Heart right ventricle (tissue), 16 donors: ENCODE measurements at regions not wholly inside any gene's neighbourhood (a gene's known extent, or its start where the extent isn't known, plus 50 kb on each side); places are given as distances from the start of the nearest gene placed in this dataset.

Experiments
- ATAC-seq, 8 donors: fragments of 200-7000 bp; cut with Tn5 transposase; one replicate each; pipeline ENCODE4 v1.9.1; 2020; ENCODE audit warnings: mild to moderate bottlenecking in 8 of 8, moderate library complexity in 8 of 8, moderate number of reproducible peaks in 1 of 8
- DNase-seq, 2 donors: peaks; one replicate each; pipeline ENCODE4 v3.0.0-alpha.2; 2020
- H3K27ac ChIP-seq, 10 donors: fragments of 200-600 bp; sonication (generic) in 2 of 10; one replicate each; pipeline versions ENCODE4 v1.5.0 to v1.8.0; 2020 to 2022; ENCODE audit warnings: mild to moderate bottlenecking in 3 of 10
- H3K27me3 ChIP-seq, 7 donors: fragments of 200-600 bp; one replicate each; pipeline ENCODE4 v1.8.0; 2021 to 2022; ENCODE audit warnings: mild to moderate bottlenecking in 2 of 7
- H3K36me3 ChIP-seq, 9 donors: fragments of 200-600 bp; sonication (generic) in 1 of 9; one replicate each; pipeline versions ENCODE4 v1.5.0 to v1.8.0; 2020 to 2022; ENCODE audit warnings: mild to moderate bottlenecking in 2 of 9
- H3K4me1 ChIP-seq, 9 donors: fragments of 200-600 bp; sonication (generic) in 1 of 9; one replicate each; pipeline versions ENCODE4 v1.5.0 to v1.8.0; 2020 to 2022; ENCODE audit warnings: mild to moderate bottlenecking in 4 of 9
- H3K4me3 ChIP-seq, 10 donors: fragments of 200-600 bp; sonication (generic) in 2 of 10; one replicate each; pipeline versions ENCODE4 v1.5.0 to v1.8.0; 2020 to 2022; ENCODE audit warnings: mild to moderate bottlenecking in 7 of 10, moderate library complexity in 2 of 10
- H3K9me3 ChIP-seq, 11 donors: fragments of 200-600 bp in 10 of 11; sonication (generic) in 2 of 11; one replicate each; pipeline versions ENCODE4 v1.5.0 to v1.8.0; 2013 to 2022; ENCODE audit warnings: mild to moderate bottlenecking in 2 of 11, control low read depth in 1 of 11, moderate library complexity in 1 of 11
- WGBS, 2 donors: extraction: QIAGEN DNeasy Blood & Tissue Kit; methylation state at CpG; one replicate each; pipeline ENCODE4 v1.1.7; 2013; ENCODE audit warnings: inconsistent platforms in 1 of 2; 5-methylcytosine and 5-hydroxymethylcytosine counted together
- intact Hi-C, 10 donors: fragments of 100-400 bp; cut with DNase I; formaldehyde crosslinking; loops; one replicate each; pipeline versions ENCODE4 v1.11.1 to v1.14.2; 2022
- TF ChIP-seq, protein P1 (sequence below), 9 donors: fragments of 200-600 bp; sonication (generic) in 2 of 9; IDR thresholded peaks; one replicate each; pipeline versions ENCODE4 v1.5.0 to v1.8.0; 2021 to 2022; ENCODE audit warnings: antibody characterized with exemption in 9 of 9, mild to moderate bottlenecking in 5 of 9, moderate library complexity in 1 of 9
- donor health status: Arrhythmogenic right ventricular cardiomyopathy.
- donor health status: ischemic (EF 13 %, LVEDD 7.1; RV severe dilation, severe dysfunction).
- donor health status: healthy with polysubstance abuse.
- donor health status: DM: no; HTN: yes; CAD: no.
- donor health status: DM: no; HTN: no; CAD: no.
- donor health status: ischemic (EF 25% LVEDD 6.9; RV normal size, moderate dysfunction).
- donor health status: ischemic (EF 25% LVEDD 5.7; RV mildly dilated, moderate dysfunction).
- donor health status: healthy.
- donor health status: DM: yes; HTN: yes; CAD: no.
- donor health status: Ischemic cardiomyopathy.
- donor health status: ischemic (EF 35%, LVEDD 5.7; RV mildly dilated, moderate dysfunction).
- donor health status: nonischemic (EF 11% LVEDD 7.7; RV severe dilation, severe dysfunction).
- donor health status: DM: yes; HTN: yes; CAD: no.
- donor health status: PGD.
- donor health status: ischemic (EF 29% LVEDD 5.4; RV normal size, mild dysfunction).
- donor health status: nonischemic (EF 23%, LVEDD 6.1; RV moderate dilation, normal function).

DNA sequence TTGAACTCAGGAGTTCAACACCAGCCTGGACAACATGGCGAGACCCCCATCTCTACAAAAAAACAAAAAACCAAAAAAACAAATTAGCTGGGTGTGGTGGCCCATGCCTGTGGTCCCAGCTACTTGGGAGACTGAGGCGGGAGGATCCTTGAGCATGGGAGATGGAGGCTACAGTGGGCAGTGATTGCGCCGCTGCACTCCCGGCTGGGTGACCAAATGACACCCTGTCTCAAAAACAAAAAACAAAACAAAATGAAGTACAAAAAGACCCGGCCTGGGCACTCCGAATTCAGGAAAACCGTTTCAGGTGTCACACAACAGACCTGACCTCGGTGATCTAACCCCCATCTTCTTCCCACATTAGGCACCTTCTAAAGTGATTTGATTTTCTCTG, 65.5 kb downstream of the INSIG1 start:
- Histone ChIP-seq H3K4me3 (no peak overlapping the region), H3K27ac (no peak overlapping the region), H3K9me3 (no peaks in the 10 kb centered on the region), H3K36me3 (no peaks in the 10 kb centered on the region), H3K27me3 (peaks cover 4 to 75% (median 74%) of the 10 kb centered on the region in 7 donors), H3K4me1 (peaks cover 0 to 6% (median 0%) of the 10 kb centered on the region in 9 donors)
- DNase-seq (no peak), ATAC-seq (no peak)
- TF ChIP-seq, protein P1, sequence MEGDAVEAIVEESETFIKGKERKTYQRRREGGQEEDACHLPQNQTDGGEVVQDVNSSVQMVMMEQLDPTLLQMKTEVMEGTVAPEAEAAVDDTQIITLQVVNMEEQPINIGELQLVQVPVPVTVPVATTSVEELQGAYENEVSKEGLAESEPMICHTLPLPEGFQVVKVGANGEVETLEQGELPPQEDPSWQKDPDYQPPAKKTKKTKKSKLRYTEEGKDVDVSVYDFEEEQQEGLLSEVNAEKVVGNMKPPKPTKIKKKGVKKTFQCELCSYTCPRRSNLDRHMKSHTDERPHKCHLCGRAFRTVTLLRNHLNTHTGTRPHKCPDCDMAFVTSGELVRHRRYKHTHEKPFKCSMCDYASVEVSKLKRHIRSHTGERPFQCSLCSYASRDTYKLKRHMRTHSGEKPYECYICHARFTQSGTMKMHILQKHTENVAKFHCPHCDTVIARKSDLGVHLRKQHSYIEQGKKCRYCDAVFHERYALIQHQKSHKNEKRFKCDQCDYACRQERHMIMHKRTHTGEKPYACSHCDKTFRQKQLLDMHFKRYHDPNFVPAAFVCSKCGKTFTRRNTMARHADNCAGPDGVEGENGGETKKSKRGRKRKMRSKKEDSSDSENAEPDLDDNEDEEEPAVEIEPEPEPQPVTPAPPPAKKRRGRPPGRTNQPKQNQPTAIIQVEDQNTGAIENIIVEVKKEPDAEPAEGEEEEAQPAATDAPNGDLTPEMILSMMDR (IDR thresholded peaks at IDR 0.05): no peak
- intact Hi-C loops: no loop called here
- 90 to 92% methylated on average over 9 of the region's 9 CpGs for WGBS, 2 donors

- Histone ChIP-seq H3K4me3 (no peak overlapping the region), H3K9me3 (no peaks in the 10 kb centered on the region), H3K27ac (no peak overlapping the region), H3K4me1 (peaks cover 0 to 6% (median 0%) of the 10 kb centered on the region in 9 donors), H3K27me3 (peaks cover 4 to 73% (median 72%) of the 10 kb centered on the region in 7 donors), H3K36me3 (no peaks in the 10 kb centered on the region)
- intact Hi-C loops: no loop called here
- WGBS, 2 donors: 49 to 50% methylated on average over 20 of the region's 20 CpGs
- ATAC-seq (no peak), DNase-seq (no peak)
- TF ChIP-seq, protein P1 (IDR thresholded peaks at IDR 0.05): no peak
These were observed 66.3 kb downstream of the INSIG1 start for GRCh38 chr7:155363852-155364600.

DNA sequence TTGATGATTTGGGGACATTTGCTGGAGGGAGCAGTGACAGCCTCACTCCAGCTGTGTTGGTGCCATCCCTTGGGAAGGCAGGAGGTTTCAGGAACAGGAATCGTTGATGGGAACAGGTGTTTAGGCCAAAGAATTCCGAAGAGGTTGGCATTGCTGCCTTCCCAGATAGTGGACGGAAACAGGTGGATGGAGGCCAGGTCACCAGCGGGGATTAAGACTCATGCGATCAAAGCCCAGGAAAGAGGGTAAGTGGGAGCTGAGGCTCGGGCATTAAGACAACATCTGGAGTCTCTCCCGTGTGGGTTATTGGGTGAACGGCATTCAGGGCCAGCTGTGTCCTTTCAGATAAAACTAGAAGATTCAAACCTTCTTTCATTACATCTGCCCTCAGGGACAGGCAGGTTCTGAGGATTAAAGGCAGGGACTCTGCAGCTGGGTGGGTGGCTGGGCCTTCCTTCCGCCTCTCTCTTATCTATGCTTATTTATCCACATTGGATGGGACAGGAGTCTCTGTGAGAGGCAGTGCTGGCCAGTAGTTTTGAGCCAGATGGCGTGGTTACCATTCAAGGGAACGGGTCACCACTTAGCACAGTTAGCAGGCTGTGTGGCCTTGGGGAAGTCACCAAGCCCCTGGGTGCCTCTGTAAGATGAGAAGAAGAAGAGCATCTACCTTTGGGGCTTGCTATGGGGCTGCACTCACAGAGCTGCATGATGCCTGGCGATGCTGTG, 67.6 kb downstream of the INSIG1 start:
- Histone ChIP-seq H3K4me3 (no peak overlapping the region), H3K9me3 (no peaks in the 10 kb centered on the region), H3K4me1 (peaks cover 0 to 6% (median 0%) of the 10 kb centered on the region in 9 donors), H3K36me3 (no peaks in the 10 kb centered on the region), H3K27ac (no peak overlapping the region), H3K27me3 (peaks cover 0 to 74% (median 72%) of the 10 kb centered on the region in 7 donors)
- ATAC-seq (no peak), DNase-seq (no peak)
- 57 to 61% methylated on average over 12 of the region's 12 CpGs for whole genome bisulfite sequencing, 2 donors
- TF ChIP-seq, protein P1 (IDR thresholded peaks at IDR 0.05): no peak
- intact Hi-C loops: no loop called here

DNA sequence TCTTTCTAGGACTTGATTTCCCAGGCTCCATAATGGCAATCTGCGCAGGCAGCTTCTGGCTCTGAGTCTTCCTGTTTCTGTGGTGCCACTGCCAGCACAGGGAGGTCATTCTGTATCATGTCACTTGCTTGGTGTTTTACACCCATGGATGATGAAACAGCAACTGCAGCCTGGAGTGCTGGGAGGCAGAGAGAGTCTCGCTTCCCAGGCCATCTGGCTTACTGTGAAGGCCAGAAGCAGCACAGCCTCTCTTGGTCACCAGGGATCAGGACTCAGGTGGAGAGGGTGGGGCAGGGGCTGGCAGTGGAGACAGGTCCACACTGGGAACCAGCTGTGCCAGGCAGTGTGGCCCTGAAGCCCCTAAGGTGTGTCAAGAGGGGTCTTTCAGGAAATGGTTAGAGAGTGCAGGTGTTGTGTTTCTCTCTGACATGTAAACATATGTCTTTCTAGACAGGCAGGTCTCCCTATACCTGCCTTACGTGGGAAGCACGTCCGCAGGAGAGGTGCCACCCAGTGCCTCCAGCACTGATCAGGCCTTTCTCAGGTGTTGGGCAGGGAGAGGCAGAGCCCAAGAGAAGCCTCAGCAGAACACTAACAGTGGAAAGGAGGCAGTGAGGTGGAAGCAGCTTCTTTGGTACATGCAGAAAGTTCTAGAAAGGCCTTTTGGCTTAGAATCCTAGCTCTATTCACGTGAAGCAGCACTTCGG, 71.4 kb downstream of the INSIG1 start:
- intact Hi-C loops: no loop called here
- ATAC-seq (no peak), DNase-seq (no peak)
- 77 to 82% methylated on average over 7 of the region's 7 CpGs for WGBS, 2 donors
- no peaks in the 10 kb centered on the region for H3K36me3 ChIP-seq
- H3K27me3 ChIP-seq: peaks cover 31 to 74% (median 73%) of the 10 kb centered on the region in 7 donors
- no peaks in the 10 kb centered on the region for H3K9me3 ChIP-seq
- no peak overlapping the region for H3K27ac ChIP-seq
- no peak overlapping the region for H3K4me3 ChIP-seq
- peaks cover 5 to 26% (median 22%) of the 10 kb centered on the region in 9 donors for H3K4me1 ChIP-seq
- TF ChIP-seq, protein P1 (IDR thresholded peaks at IDR 0.05): no peak
